IMR-90 (cell line): ENCODE measurements at regions not wholly inside any gene's neighbourhood (a gene's known extent, or its start where the extent isn't known, plus 50 kb on each side); places are given as distances from the start of the nearest gene placed in this dataset.

Source experiments
- ATAC-seq: fragments of 200-7000 bp; cut with Tn5 transposase; 2 replicates; pipeline ENCODE4 v1.9.1; 2020; ENCODE audit warnings: low read depth, mild to moderate bottlenecking, moderate library complexity
- BruUV-seq: library from RNA; stranded (reverse); fragments of 400-500 nt; replicated peaks from 2 replicates; lab custom pipeline; 2021; lab: Mats Ljungman, UMichigan
- CTCF ChIA-PET: fragments of 300-600 bp; formaldehyde crosslinking; extraction: SDS; loops from one replicate; lab custom pipeline; 2021; ENCODE audit warnings: antibody characterized with exemption; lab: Yijun Ruan, JAX
- POLR2A ChIA-PET: fragments of 300-600 bp; sonication (Branson Sonifier 250); formaldehyde crosslinking; loops from one replicate; lab custom pipeline; 2022; ENCODE audit warnings: antibody characterized with exemption; ENCODE audit not compliant: unreplicated experiment; lab: Charles Lee
- DNase-seq: peaks from one replicate; pipeline ENCODE4 v3.0.0; 2013
- H2AFZ ChIP-seq: replicated peaks from 2 replicates; pipeline ENCODE3; 2013; ENCODE audit warnings: low read length, mild to moderate bottlenecking; ENCODE audit not compliant: poor library complexity
- H2AK5ac ChIP-seq: 2 replicates; pipeline ENCODE4 v1.6.1; 2013; ENCODE audit warnings: low read depth, low read length, inconsistent platforms
- H2AK9ac ChIP-seq: replicated peaks from 2 replicates; pipeline ENCODE3; 2013; ENCODE audit warnings: mild to moderate bottlenecking, low read depth, low read length, moderate library complexity; ENCODE audit not compliant: poor library complexity
- H2BK120ac ChIP-seq: 2 replicates; pipeline ENCODE4 v1.6.1; 2013; ENCODE audit warnings: low read depth, low read length, inconsistent platforms
- H2BK15ac ChIP-seq: 3 replicates; pipeline ENCODE4 v1.6.1; 2013; ENCODE audit warnings: low read depth, low read length, inconsistent platforms
- H2BK20ac ChIP-seq: 2 replicates; pipeline ENCODE4 v1.6.1; 2013; ENCODE audit warnings: low read depth, mild to moderate bottlenecking, inconsistent platforms, low read length, moderate library complexity
- H2BK5ac ChIP-seq: 2 replicates; pipeline ENCODE4 v1.6.1; 2013; ENCODE audit warnings: mild to moderate bottlenecking, low read depth, low read length, inconsistent platforms; ENCODE audit not compliant: poor library complexity, severe bottlenecking
- H3K14ac ChIP-seq: replicated peaks from 2 replicates; pipeline ENCODE4 v1.6.1; 2013; ENCODE audit warnings: low read depth, low read length, inconsistent platforms
- H3K18ac ChIP-seq: 2 replicates; pipeline ENCODE4 v1.6.1; 2013; ENCODE audit warnings: low read depth, low read length, control low read depth
- H3K23ac ChIP-seq: 2 replicates; pipeline ENCODE4 v1.6.1; 2013; ENCODE audit warnings: low read depth, low read length, inconsistent platforms
- H3K27ac ChIP-seq: 2 replicates; pipeline ENCODE4 v1.5.1; 2013; ENCODE audit warnings: mild to moderate bottlenecking, control low read depth, low read length; ENCODE audit not compliant: insufficient read depth
- H3K27me3 ChIP-seq: 2 replicates; pipeline ENCODE4 v1.6.1; 2013; ENCODE audit warnings: low read length; ENCODE audit not compliant: control insufficient read depth, insufficient read depth
- H3K36me3 ChIP-seq: 2 replicates; pipeline ENCODE4 v1.6.1; 2013; ENCODE audit warnings: low read length, mixed read lengths; ENCODE audit not compliant: control insufficient read depth, insufficient read depth
- H3K4ac ChIP-seq: 2 replicates; pipeline ENCODE4 v1.6.1; 2013; ENCODE audit warnings: low read depth, low read length, inconsistent platforms
- H3K4me1 ChIP-seq: 2 replicates; pipeline ENCODE4 v1.6.1; 2013; ENCODE audit warnings: low read length, mixed read lengths; ENCODE audit not compliant: control insufficient read depth, insufficient read depth
- H3K4me2 ChIP-seq: 2 replicates; pipeline ENCODE4 v1.6.1; 2013; ENCODE audit warnings: low read depth, mild to moderate bottlenecking, control low read depth, low read length, moderate library complexity
- H3K4me3 ChIP-seq: 2 replicates; pipeline ENCODE4 v1.5.1; 2013; ENCODE audit warnings: low read depth, mild to moderate bottlenecking, control low read depth, low read length, moderate library complexity; ENCODE audit not compliant: insufficient read depth
- H3K56ac ChIP-seq: 2 replicates; pipeline ENCODE4 v1.6.1; 2013; ENCODE audit warnings: low read length, inconsistent platforms; ENCODE audit not compliant: insufficient read depth; ENCODE audit errors: extremely low read depth
- H3K79me1 ChIP-seq, 2 experiments: 2 replicates each; pipeline ENCODE4 v1.6.1; 2013; ENCODE audit warnings: low read length in 2 of 2, inconsistent platforms in 1 of 2, low read depth in 1 of 2
- H3K9ac ChIP-seq: 2 replicates; pipeline ENCODE4 v1.6.1; 2013; ENCODE audit warnings: low read depth, low read length, control low read depth
- H3K9me1 ChIP-seq: 2 replicates; pipeline ENCODE4 v1.6.1; 2013; ENCODE audit warnings: low read length, inconsistent platforms; ENCODE audit not compliant: insufficient read depth
- H3K9me3 ChIP-seq: 2 replicates; pipeline ENCODE4 v1.6.1; 2013; ENCODE audit warnings: low read length; ENCODE audit not compliant: control insufficient read depth, insufficient read depth
- H4K20me1 ChIP-seq: 2 replicates; pipeline ENCODE4 v1.6.1; 2013; ENCODE audit warnings: low read length, inconsistent platforms; ENCODE audit not compliant: insufficient read depth
- H4K5ac ChIP-seq: 2 replicates; pipeline ENCODE4 v1.6.1; 2013; ENCODE audit warnings: mild to moderate bottlenecking, low read depth, low read length, control low read depth
- H4K8ac ChIP-seq, 2 experiments: 2 replicates each; pipeline ENCODE4 v1.6.1; 2013; ENCODE audit warnings: low read depth in 2 of 2, low read length in 2 of 2, control low read depth in 1 of 2, inconsistent platforms in 1 of 2
- H4K91ac ChIP-seq: 2 replicates; pipeline ENCODE4 v1.6.1; 2013; ENCODE audit warnings: low read depth, low read length, inconsistent platforms; ENCODE audit not compliant: insufficient read depth
- BHLHE40 ChIP-seq: fragments of 150-350 bp; IDR thresholded peaks from 2 replicates; pipeline ENCODE4 v1.6.1; 2016; ENCODE audit warnings: mild to moderate bottlenecking, low read depth, low read length
- CEBPB ChIP-seq: IDR thresholded peaks from 2 replicates; pipeline ENCODE4 v1.6.1; 2012; ENCODE audit warnings: low read depth, low read length, improper control_type of control experiment
- CHD1 ChIP-seq: IDR thresholded peaks from 2 replicates; pipeline ENCODE4 v1.6.1; 2012; ENCODE audit warnings: low read depth, low read length, improper control_type of control experiment
- CTCF ChIP-seq: conservative IDR thresholded peaks from 2 replicates; pipeline ENCODE4 v1.5.1; 2012; ENCODE audit warnings: mild to moderate bottlenecking, low read depth, low read length, improper control_type of control experiment
- ELK1 ChIP-seq: fragments of 150-350 bp; IDR thresholded peaks from 2 replicates; pipeline ENCODE4 v1.6.1; 2016; ENCODE audit warnings: low read depth, mild to moderate bottlenecking, low read length, moderate library complexity, borderline replicate concordance
- FOS ChIP-seq: fragments of 150-350 bp; IDR thresholded peaks from 2 replicates; pipeline ENCODE4 v1.6.1; 2016; ENCODE audit warnings: low read depth, low read length
- MXI1 ChIP-seq: IDR thresholded peaks from 2 replicates; pipeline ENCODE4 v1.6.1; 2012; ENCODE audit warnings: low read depth, mild to moderate bottlenecking, low read length, moderate library complexity, borderline replicate concordance
- NFE2L2 ChIP-seq: fragments of 150-350 bp; IDR thresholded peaks from 2 replicates; pipeline ENCODE4 v1.6.1; 2016; ENCODE audit warnings: low read depth, mild to moderate bottlenecking, low read length
- POLR2A ChIP-seq: IDR thresholded peaks from 2 replicates; pipeline ENCODE4 v1.6.1; 2012; ENCODE audit warnings: mild to moderate bottlenecking, low read depth, low read length
- RAD21 ChIP-seq: IDR thresholded peaks from 2 replicates; pipeline ENCODE4 v1.6.1; 2012; ENCODE audit warnings: low read length, improper control_type of control experiment
- SMC3 ChIP-seq: fragments of 150-350 bp; IDR thresholded peaks from 2 replicates; pipeline ENCODE4 v1.6.1; 2016; ENCODE audit warnings: low read depth, mild to moderate bottlenecking, antibody characterized with exemption, low read length, moderate library complexity
- WGBS, 2 experiments: methylation state at CpG; one replicate each; pipeline versions ENCODE4 v1.1.5 to v1.1.7; 2013; ENCODE audit warnings: missing lambda C conversion rate in 2 of 2; ENCODE audit not compliant: insufficient read length in 1 of 2; ENCODE audit errors: extremely low coverage in 2 of 2; 5-methylcytosine and 5-hydroxymethylcytosine counted together
- dilution Hi-C: fragments of 300-500 bp; cut with HindIII; formaldehyde crosslinking; loops from one replicate; pipeline ENCODE4 v1.14.3; 2018; ENCODE audit warnings: low sequenced_read_pairs; ENCODE audit not compliant: unreplicated experiment
- in situ Hi-C: fragments of 300-500 bp; cut with MboI; formaldehyde crosslinking; loops from 3 replicates; pipeline ENCODE4 v1.14.3; 2019; ENCODE audit warnings: low sequenced_read_pairs, inconsistent platforms, mixed read lengths
- intact Hi-C: fragments of 100-400 bp; cut with micrococcal nuclease; formaldehyde crosslinking; loops from 2 replicates; pipeline ENCODE4 v1.10.0; 2022

DNA sequence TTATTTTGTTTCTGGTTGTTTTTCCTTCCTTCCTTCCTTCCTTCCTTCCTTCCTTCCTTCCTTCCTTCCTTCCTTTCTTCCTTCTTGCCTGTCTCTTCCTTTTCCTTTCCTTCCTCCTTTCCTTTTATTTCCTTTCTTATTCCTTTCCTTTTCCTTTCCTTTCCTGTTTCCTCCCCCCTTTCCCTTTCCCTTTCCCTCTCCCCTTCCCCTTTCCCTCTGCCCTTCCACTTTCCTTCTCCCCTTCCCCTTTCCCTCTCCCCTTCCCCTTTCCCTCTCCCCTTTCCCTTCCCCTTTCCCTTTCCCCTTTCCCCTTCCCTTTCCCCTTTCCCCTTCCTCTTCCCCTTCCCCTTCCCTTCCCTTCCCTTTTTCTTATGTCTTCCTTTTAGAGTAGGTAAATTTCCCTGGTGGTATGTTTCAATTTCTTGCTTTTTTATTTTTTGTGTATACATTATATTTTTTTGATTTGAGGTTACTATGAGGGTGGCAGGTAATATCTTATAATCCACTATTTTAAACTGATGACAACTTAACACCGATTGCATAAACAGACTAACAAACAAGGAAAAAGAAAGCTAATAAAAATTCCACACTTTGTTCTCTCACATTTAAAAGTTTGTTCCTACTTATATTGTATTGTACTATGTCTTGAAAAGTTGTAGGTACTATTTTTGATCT, 311.0 kb upstream of the FSHR start:
- intact Hi-C loops, result no loop called here
- POLR2A ChIA-PET, result no interaction called here

More for the DNA sequence above, 311.0 kb upstream of the FSHR start:
- Histone ChIP-seq H4K91ac (no peak overlapping the region), H3K4me3 (no peak overlapping the region), H3K4ac (no peak overlapping the region), H2BK20ac (no peak overlapping the region), H3K9me1 (no peaks in the 10 kb centered on the region), H3K23ac (no peak overlapping the region), H2BK120ac (no peak overlapping the region), H4K20me1 (no peaks in the 10 kb centered on the region), H3K4me2 (no peak overlapping the region), H3K18ac (no peak overlapping the region), H4K5ac (no peak overlapping the region), H3K79me1 (no peaks in the 10 kb centered on the region), H2AK9ac (no peak overlapping the region), H3K14ac (no peak overlapping the region), H3K9ac (no peak overlapping the region), H3K27me3 (no peaks in the 10 kb centered on the region), H3K4me1 (no peaks in the 10 kb centered on the region), H3K36me3 (no peaks in the 10 kb centered on the region), H3K9me3 (peaks cover 8% of the 10 kb centered on the region), H2BK5ac (no peak overlapping the region), H3K56ac (no peak overlapping the region), H2BK15ac (no peak overlapping the region), H3K27ac (no peak overlapping the region), H2AK5ac (no peak overlapping the region), H4K8ac (no peak overlapping the region), H2AFZ (no peak overlapping the region)
- ATAC-seq, result no peak
- TF ChIP-seq BHLHE40, result no peak
- no peak for TF ChIP-seq POLR2A
- no peak for TF ChIP-seq RAD21
- TF ChIP-seq FOS, result no peak
- TF ChIP-seq MXI1, result no peak
- no peak for TF ChIP-seq CHD1
- TF ChIP-seq ELK1, result no peak
- no peak for TF ChIP-seq NFE2L2
- TF ChIP-seq CTCF, result no peak
- no peak for TF ChIP-seq SMC3
- TF ChIP-seq CEBPB, result no peak
- dilution Hi-C loops (no loop called here), in situ Hi-C loops (no loop called here)
- no peak for DNase-seq
- no TSS peak for BruUV-seq
- CTCF ChIA-PET, result no interaction called here
- no CpG with 5 or more reads among the region's 1 CpG for WGBS, 2 experiments
